KMS-11 (cell line): ENCODE measurements at regions not wholly inside any gene's neighbourhood (a gene's known extent, or its start where the extent isn't known, plus 50 kb on each side); places are given as distances from the start of the nearest gene placed in this dataset.

ENCODE experiments used
- H2AFZ ChIP-seq: fragments of 200-600 bp; sonication (generic); 2 replicates; pipeline ENCODE4 v1.6.1; 2016; ENCODE audit warnings: antibody characterized with exemption, mixed run types, low read depth
- H3K27ac ChIP-seq: fragments of 200-600 bp; sonication (generic); 2 replicates; pipeline ENCODE4 v1.6.1; 2016; ENCODE audit warnings: mild to moderate bottlenecking, mixed run types
- H3K27me3 ChIP-seq: fragments of 200-600 bp; sonication (generic); 2 replicates; pipeline ENCODE4 v1.6.1; 2017; ENCODE audit warnings: mild to moderate bottlenecking, low read depth, mixed run types, moderate library complexity; ENCODE audit not compliant: insufficient read depth
- H3K36me3 ChIP-seq: fragments of 200-600 bp; sonication (generic); 2 replicates; pipeline ENCODE4 v1.6.1; 2017; ENCODE audit warnings: mild to moderate bottlenecking, mixed run types; ENCODE audit not compliant: insufficient read depth
- H3K4me1 ChIP-seq: fragments of 200-600 bp; sonication (generic); 2 replicates; pipeline ENCODE4 v1.6.1; 2016; ENCODE audit warnings: mild to moderate bottlenecking, low read depth, mixed run types; ENCODE audit not compliant: poor library complexity, severe bottlenecking
- H3K4me2 ChIP-seq: fragments of 200-600 bp; sonication (generic); 2 replicates; pipeline ENCODE4 v1.7.0; 2016; ENCODE audit warnings: mild to moderate bottlenecking, mixed run types
- H3K4me3 ChIP-seq: fragments of 200-600 bp; sonication (generic); IDR thresholded peaks from 2 replicates; pipeline ENCODE4 v1.6.1; 2017; ENCODE audit warnings: low read depth, low read length, mixed read lengths; ENCODE audit not compliant: insufficient read depth
- H3K79me2 ChIP-seq: fragments of 200-600 bp; sonication (generic); 2 replicates; pipeline ENCODE4 v1.6.1; 2016; ENCODE audit warnings: low read depth, mixed run types; ENCODE audit not compliant: insufficient read depth
- H3K9ac ChIP-seq: fragments of 200-600 bp; sonication (generic); 2 replicates; pipeline ENCODE4 v1.6.1; 2016; ENCODE audit warnings: mild to moderate bottlenecking, mixed run types
- H4K20me1 ChIP-seq: fragments of 200-600 bp; sonication (generic); 2 replicates; pipeline ENCODE4 v1.6.1; 2016; ENCODE audit warnings: mild to moderate bottlenecking, mixed run types; ENCODE audit not compliant: insufficient read depth
- CTCF ChIP-seq: fragments of 200-600 bp; sonication (generic); conservative IDR thresholded peaks from 2 replicates; pipeline ENCODE4 v1.6.1; 2017; ENCODE audit warnings: low read depth, mild to moderate bottlenecking, antibody characterized with exemption, low read length, moderate library complexity, mixed read lengths

- H3K36me3 ChIP-seq, result no peaks in the 10 kb centered on the region
- H3K27me3 ChIP-seq, result no peaks in the 10 kb centered on the region
- H3K4me3 ChIP-seq, result no peak overlapping the region
- no peak overlapping the region for H3K9ac ChIP-seq
- no peak overlapping the region for H2AFZ ChIP-seq
- H4K20me1 ChIP-seq, result no peaks in the 10 kb centered on the region
- H3K27ac ChIP-seq, result no peak overlapping the region
- no peak overlapping the region for H3K4me2 ChIP-seq
- H3K4me1 ChIP-seq, result no peaks in the 10 kb centered on the region
- no peak for TF ChIP-seq CTCF
- H3K79me2 ChIP-seq, result no peaks in the 10 kb centered on the region
These were observed 62.4 kb downstream of the BARX1 start for GRCh38 chr9:93892748-93893147.

- no peak for TF ChIP-seq CTCF
- no peaks in the 10 kb centered on the region for H3K4me1 ChIP-seq
- no peak overlapping the region for H2AFZ ChIP-seq
These were observed 63.4 kb downstream of the BARX1 start for GRCh38 chr9:93891549-93892310.

GRCh38 chr9:93891050-93891449, 64.1 kb downstream of the BARX1 start:
- TF ChIP-seq CTCF, result no peak
- Histone ChIP-seq H3K4me3 (no peak overlapping the region), H3K9ac (no peak overlapping the region), H3K27me3 (no peaks in the 10 kb centered on the region), H3K4me1 (no peaks in the 10 kb centered on the region), H3K79me2 (no peaks in the 10 kb centered on the region), H3K4me2 (no peak overlapping the region), H4K20me1 (no peaks in the 10 kb centered on the region), H3K27ac (no peak overlapping the region), H2AFZ (no peak overlapping the region), H3K36me3 (no peaks in the 10 kb centered on the region)

More at GRCh38 chr9:93891549-93892310, 63.4 kb downstream of the BARX1 start:
- Histone ChIP-seq H3K79me2 (no peaks in the 10 kb centered on the region), H3K9ac (no peak overlapping the region), H3K27me3 (no peaks in the 10 kb centered on the region), H3K4me3 (no peak overlapping the region), H3K4me2 (no peak overlapping the region), H3K36me3 (no peaks in the 10 kb centered on the region), H4K20me1 (no peaks in the 10 kb centered on the region), H3K27ac (no peak overlapping the region)

- no peaks in the 10 kb centered on the region for H3K4me1 ChIP-seq
- H3K9ac ChIP-seq, result no peak overlapping the region
- H3K4me3 ChIP-seq, result no peak overlapping the region
- H3K79me2 ChIP-seq, result no peaks in the 10 kb centered on the region
- H3K36me3 ChIP-seq, result no peaks in the 10 kb centered on the region
- H3K27me3 ChIP-seq, result no peaks in the 10 kb centered on the region
- no peak overlapping the region for H3K27ac ChIP-seq
- no peak overlapping the region for H3K4me2 ChIP-seq
- H2AFZ ChIP-seq, result no peak overlapping the region
- no peaks in the 10 kb centered on the region for H4K20me1 ChIP-seq
- no peak for TF ChIP-seq CTCF
These were observed 64.7 kb downstream of the BARX1 start for GRCh38 chr9:93890436-93890935.
